Hippocampal formation (tissue), 2 donors: ENCODE measurements at regions not wholly inside any gene's neighbourhood (a gene's known extent, or its start where the extent isn't known, plus 50 kb on each side); places are given as distances from the start of the nearest gene placed in this dataset.
A peak's percentile ranks its signal among the peaks of the same experiment; 100 is the strongest.

Source experiments
- DNase-seq, 2 donors: peaks; one replicate each; lab custom pipeline; 2025; lab: John Stamatoyannopoulos, UW

GRCh38 chr9:91023741-91024140 is 222.1 kb downstream of the SYK start:
- DNase-seq, result no peak

GRCh38 chr9:91024841-91025240 is 223.2 kb downstream of the SYK start:
- DNase-seq, result no peak

- DNase-seq, result no peak
Measured at GRCh38 chr9:91025856-91026255, 224.2 kb downstream of the SYK start.

- DNase-seq, result no peak
Measured at GRCh38 chr9:91026266-91026665, 224.6 kb downstream of the SYK start.

GRCh38 chr9:91027005-91027404 is 225.4 kb downstream of the SYK start:
- DNase-seq, result no peak

- no peak for DNase-seq
Measured at GRCh38 chr9:91028166-91028827, 226.7 kb downstream of the SYK start.

GRCh38 chr9:91029650-91030361 is 228.2 kb downstream of the SYK start:
- DNase-seq, result no peak

GRCh38 chr9:91032121-91032531 is 230.5 kb downstream of the SYK start:
- no peak for DNase-seq

- DNase-seq, result no peak
Measured at GRCh38 chr9:91033270-91033669, 231.7 kb downstream of the SYK start.

GRCh38 chr9:91033797-91034196 is 232.2 kb downstream of the SYK start:
- DNase-seq, result no peak

- no peak for DNase-seq
Measured at GRCh38 chr9:91034521-91034920, 232.9 kb downstream of the SYK start.

GRCh38 chr9:91034976-91035824 is 233.6 kb downstream of the SYK start:
- no peak for DNase-seq

- no peak for DNase-seq
Measured at GRCh38 chr9:91035825-91036208, 234.2 kb downstream of the SYK start.

GRCh38 chr9:91036356-91036755 is 234.7 kb downstream of the SYK start:
- no peak for DNase-seq

- DNase-seq, result peak; percentile 70 to 82
Measured at GRCh38 chr9:91036826-91037510, 235.3 kb downstream of the SYK start.

- DNase-seq, result no peak
Measured at GRCh38 chr9:91037511-91038482, 236.2 kb downstream of the SYK start.

- no peak for DNase-seq
Measured at GRCh38 chr9:91038483-91039124, 237.0 kb downstream of the SYK start.

GRCh38 chr9:91039125-91039834 is 237.7 kb downstream of the SYK start:
- DNase-seq, result no peak

GRCh38 chr9:91039835-91040140 is 238.2 kb downstream of the SYK start:
- DNase-seq, result no peak
